Fibroblast of villous mesenchyme (primary cell): ENCODE measurements at regions not wholly inside any gene's neighbourhood (a gene's known extent, or its start where the extent isn't known, plus 50 kb on each side); places are given as distances from the start of the nearest gene placed in this dataset.

Experiments
- DNase-seq: peaks from one replicate; pipeline ENCODE4 v3.0.0-alpha.2; 2010; ENCODE audit warnings: low read depth
- H3K4me3 ChIP-seq: 2 replicates; pipeline ENCODE4 v1.5.1; 2011; ENCODE audit warnings: low read depth, mild to moderate bottlenecking, low read length
- TF ChIP-seq, protein P1 (sequence below): IDR thresholded peaks from 2 replicates; pipeline ENCODE4 v1.5.1; 2012; ENCODE audit warnings: low read depth, mild to moderate bottlenecking, low read length; ENCODE audit not compliant: insufficient read depth

- no peak for DNase-seq
- TF ChIP-seq, protein P1, sequence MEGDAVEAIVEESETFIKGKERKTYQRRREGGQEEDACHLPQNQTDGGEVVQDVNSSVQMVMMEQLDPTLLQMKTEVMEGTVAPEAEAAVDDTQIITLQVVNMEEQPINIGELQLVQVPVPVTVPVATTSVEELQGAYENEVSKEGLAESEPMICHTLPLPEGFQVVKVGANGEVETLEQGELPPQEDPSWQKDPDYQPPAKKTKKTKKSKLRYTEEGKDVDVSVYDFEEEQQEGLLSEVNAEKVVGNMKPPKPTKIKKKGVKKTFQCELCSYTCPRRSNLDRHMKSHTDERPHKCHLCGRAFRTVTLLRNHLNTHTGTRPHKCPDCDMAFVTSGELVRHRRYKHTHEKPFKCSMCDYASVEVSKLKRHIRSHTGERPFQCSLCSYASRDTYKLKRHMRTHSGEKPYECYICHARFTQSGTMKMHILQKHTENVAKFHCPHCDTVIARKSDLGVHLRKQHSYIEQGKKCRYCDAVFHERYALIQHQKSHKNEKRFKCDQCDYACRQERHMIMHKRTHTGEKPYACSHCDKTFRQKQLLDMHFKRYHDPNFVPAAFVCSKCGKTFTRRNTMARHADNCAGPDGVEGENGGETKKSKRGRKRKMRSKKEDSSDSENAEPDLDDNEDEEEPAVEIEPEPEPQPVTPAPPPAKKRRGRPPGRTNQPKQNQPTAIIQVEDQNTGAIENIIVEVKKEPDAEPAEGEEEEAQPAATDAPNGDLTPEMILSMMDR, result no peak
- H3K4me3 ChIP-seq, result no peak overlapping the region
Observed at GRCh38 chrX:78506248-78506647, 152.9 kb downstream of the RTL3 start.

DNA sequence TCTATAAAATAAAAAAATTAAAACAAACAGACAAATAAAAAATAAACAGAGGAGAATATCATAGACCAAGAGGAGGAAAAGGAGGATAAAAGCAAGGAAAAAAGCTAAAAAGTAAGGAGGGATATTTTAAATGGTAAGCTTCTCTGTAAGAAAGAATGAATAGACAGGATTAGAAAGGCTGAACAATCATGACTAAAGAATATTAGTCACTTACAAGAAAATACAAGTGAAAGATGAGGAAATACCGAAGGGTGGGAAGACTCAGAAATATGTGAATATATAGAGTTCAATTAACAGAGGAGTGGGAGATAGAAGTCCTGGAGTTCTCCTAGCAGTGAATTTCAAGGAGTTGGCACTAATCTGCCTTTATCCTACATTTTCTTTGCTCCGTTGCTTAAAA, 162.6 kb downstream of the RTL3 start:
- no peak for DNase-seq
- TF ChIP-seq, protein P1, result no peak

DNA sequence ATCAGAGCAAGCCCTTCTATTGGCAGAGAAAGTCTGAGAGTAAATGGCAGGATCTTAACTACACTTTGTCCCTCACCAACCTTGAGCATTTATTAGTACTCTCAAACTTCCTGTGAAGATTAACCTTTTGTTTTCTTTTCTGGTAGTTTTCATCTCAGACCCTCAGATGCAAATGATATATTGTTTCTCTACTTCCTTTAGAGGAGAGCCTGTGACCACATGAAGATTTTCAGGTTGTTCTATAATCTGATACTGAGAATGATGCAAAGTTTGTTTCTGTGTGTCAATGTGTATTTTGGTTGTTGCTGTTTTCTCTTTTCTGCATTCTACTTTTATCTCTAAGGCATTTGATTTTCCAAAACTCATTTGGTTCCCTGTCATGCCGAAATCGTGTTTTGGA, 165.8 kb upstream of the CYSLTR1 start:
- no peak for DNase-seq
- H3K4me3 ChIP-seq, result no peak overlapping the region
- TF ChIP-seq, protein P1, result no peak

More for the DNA sequence above, 162.6 kb downstream of the RTL3 start:
- no peak overlapping the region for H3K4me3 ChIP-seq

GRCh38 chrX:78476701-78477100, 149.3 kb upstream of the CYSLTR1 start:
- no peak overlapping the region for H3K4me3 ChIP-seq
- TF ChIP-seq, protein P1, result no peak
- DNase-seq, result no peak

DNA sequence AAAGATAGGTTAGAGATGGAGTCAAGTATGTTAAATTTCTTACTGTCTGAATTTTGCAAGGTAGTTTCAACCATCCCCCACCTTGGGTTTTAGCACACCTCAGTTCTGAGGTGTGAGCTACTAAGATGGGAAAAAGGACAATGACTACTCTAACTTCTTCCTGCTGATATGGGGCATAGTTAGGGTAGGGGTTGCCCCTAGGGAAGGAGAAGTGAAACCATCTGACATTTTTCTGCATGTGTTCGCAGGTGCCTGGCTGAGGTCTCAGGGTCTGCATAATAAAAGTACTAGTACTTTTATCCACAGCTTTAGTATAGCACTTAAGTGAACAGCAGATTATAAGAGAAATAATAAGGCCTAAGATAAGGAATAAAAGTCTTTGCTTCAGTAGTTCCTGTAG, 129.5 kb upstream of the CYSLTR1 start:
- no peak overlapping the region for H3K4me3 ChIP-seq
- no peak for DNase-seq
- TF ChIP-seq, protein P1, result no peak

GRCh38 chrX:78455901-78456300, 128.5 kb upstream of the CYSLTR1 start:
- no peak for DNase-seq
- no peak overlapping the region for H3K4me3 ChIP-seq
- TF ChIP-seq, protein P1, result no peak

GRCh38 chrX:78452356-78452755, 124.9 kb upstream of the CYSLTR1 start:
- peak; percentile 0 for DNase-seq
- no peak overlapping the region for H3K4me3 ChIP-seq
- TF ChIP-seq, protein P1, result no peak
